Neural progenitor cell (in vitro differentiated cells): ENCODE measurements at regions not wholly inside any gene's neighbourhood (a gene's known extent, or its start where the extent isn't known, plus 50 kb on each side); places are given as distances from the start of the nearest gene placed in this dataset.
"Not testable (repeated sequence)": the region's sequence is repeated elsewhere in the genome, so short reads cannot be mapped to it uniquely, and the experiment has no call there.

Source experiments
- DNase-seq: peaks from one replicate; pipeline ENCODE4 v3.0.0-alpha.2; 2016; ENCODE audit warnings: low spot score
- H2AFZ ChIP-seq: fragments of 200-600 bp; sonication (generic); replicated peaks from 2 replicates; pipeline ENCODE4 v1.6.1; 2016; ENCODE audit warnings: antibody characterized with exemption
- H3F3A ChIP-seq: fragments of 200-600 bp; sonication (generic); 2 replicates; pipeline ENCODE4 v1.6.1; 2016; ENCODE audit warnings: antibody characterized with exemption, low read depth
- H3K27ac ChIP-seq: fragments of 200-600 bp; sonication (generic); 2 replicates; pipeline ENCODE4 v1.5.1; 2016; ENCODE audit warnings: mild to moderate bottlenecking
- H3K27me3 ChIP-seq: fragments of 200-600 bp; sonication (generic); 2 replicates; pipeline ENCODE4 v1.6.1; 2016; ENCODE audit warnings: mild to moderate bottlenecking, moderate library complexity
- H3K36me3 ChIP-seq: fragments of 200-600 bp; sonication (generic); 2 replicates; pipeline ENCODE4 v1.5.1; 2016
- H3K4me1 ChIP-seq: fragments of 200-600 bp; sonication (generic); 2 replicates; pipeline ENCODE4 v1.6.1; 2016; ENCODE audit warnings: mixed run types
- H3K4me2 ChIP-seq: fragments of 200-600 bp; sonication (generic); 2 replicates; pipeline ENCODE4 v1.6.1; 2016
- H3K4me3 ChIP-seq: fragments of 200-600 bp; sonication (generic); 2 replicates; pipeline ENCODE4 v1.5.1; 2016
- H3K79me2 ChIP-seq: fragments of 200-600 bp; sonication (generic); 2 replicates; pipeline ENCODE4 v1.6.1; 2016; ENCODE audit warnings: low read depth
- H3K9ac ChIP-seq: fragments of 200-600 bp; sonication (generic); 2 replicates; pipeline ENCODE4 v1.6.1; 2016
- H3K9me3 ChIP-seq: fragments of 200-600 bp; sonication (generic); 2 replicates; pipeline ENCODE4 v1.5.1; 2016; ENCODE audit warnings: low read depth
- H4K20me1 ChIP-seq: fragments of 200-600 bp; sonication (generic); 2 replicates; pipeline ENCODE4 v1.6.1; 2016; ENCODE audit warnings: low read depth
- H3K27ac Mint-ChIP-seq: 3 replicates; pipeline ENCODE4 v1.8.0; 2021; ENCODE audit warnings: mixed read lengths
- H3K27me3 Mint-ChIP-seq: 2 replicates; pipeline ENCODE4 v1.8.0; 2022; ENCODE audit warnings: low read depth, mild to moderate bottlenecking, inconsistent platforms, moderate library complexity, mixed read lengths; ENCODE audit not compliant: insufficient read depth
- H3K36me3 Mint-ChIP-seq: 3 replicates; pipeline ENCODE4 v1.8.0; 2021; ENCODE audit warnings: mixed read lengths
- H3K4me1 Mint-ChIP-seq: 3 replicates; pipeline ENCODE4 v1.8.0; 2021; ENCODE audit warnings: mixed read lengths
- H3K4me3 Mint-ChIP-seq: 3 replicates; pipeline ENCODE4 v1.8.0; 2021; ENCODE audit warnings: mild to moderate bottlenecking, moderate library complexity, mixed read lengths
- H3K9me3 Mint-ChIP-seq: 3 replicates; pipeline ENCODE4 v1.8.0; 2020; ENCODE audit warnings: mixed read lengths
- CTCF ChIP-seq: fragments of 200-600 bp; sonication (generic); IDR thresholded peaks from 2 replicates; pipeline ENCODE4 v1.5.1; 2017; ENCODE audit warnings: antibody characterized with exemption, mild to moderate bottlenecking
- EZH2 ChIP-seq: fragments of 200-600 bp; sonication (generic); IDR thresholded peaks from 2 replicates; pipeline ENCODE4 v1.6.1; 2017; ENCODE audit warnings: antibody characterized with exemption, mild to moderate bottlenecking, moderate library complexity
- EZH2phosphoT487 ChIP-seq: fragments of 200-600 bp; sonication (generic); IDR thresholded peaks from 2 replicates; pipeline ENCODE4 v1.6.1; 2017; ENCODE audit warnings: antibody characterized with exemption

GRCh38 chr3:74978684-74979083 lies 364.2 kb upstream of the CNTN3 start:
- H3F3A ChIP-seq: no peaks in the 10 kb centered on the region
- no peak overlapping the region for H3K4me3 ChIP-seq
- H3K9ac ChIP-seq: no peak overlapping the region
- Mint-ChIP-seq H3K4me3 (no peak overlapping the region), H3K27me3 (no peaks in the 10 kb centered on the region), H3K9me3 (no peaks in the 10 kb centered on the region), H3K27ac (no peak overlapping the region), H3K36me3 (no peaks in the 10 kb centered on the region), H3K4me1 (peaks cover 2% of the 10 kb centered on the region)
- no peak overlapping the region for H2AFZ ChIP-seq
- no peaks in the 10 kb centered on the region for H3K9me3 ChIP-seq
- no peak for DNase-seq
- H3K79me2 ChIP-seq: no peaks in the 10 kb centered on the region
- TF ChIP-seq CTCF: no peak
- TF ChIP-seq EZH2phosphoT487: no peak
- TF ChIP-seq EZH2: no peak
- H3K4me1 ChIP-seq: no peaks in the 10 kb centered on the region
- no peaks in the 10 kb centered on the region for H3K36me3 ChIP-seq
- H4K20me1 ChIP-seq: no peaks in the 10 kb centered on the region
- no peak overlapping the region for H3K27ac ChIP-seq
- H3K4me2 ChIP-seq: no peak overlapping the region
- H3K27me3 ChIP-seq: no peaks in the 10 kb centered on the region

GRCh38 chr3:74985028-74985904 lies 370.8 kb upstream of the CNTN3 start:
- H3K4me2 ChIP-seq, H3K4me3 ChIP-seq, H3K36me3 ChIP-seq, H3K4me3 Mint-ChIP-seq, H3K27ac ChIP-seq, H3K9me3 ChIP-seq, H3K27me3 ChIP-seq, H3K27me3 Mint-ChIP-seq, H4K20me1 ChIP-seq, H3K4me1 Mint-ChIP-seq, H3K4me1 ChIP-seq, H3K36me3 Mint-ChIP-seq, H3K79me2 ChIP-seq, DNase-seq, H3K9ac ChIP-seq, H3F3A ChIP-seq, H3K9me3 Mint-ChIP-seq: not testable (repeated sequence)
- H2AFZ ChIP-seq: peak overlapping the region; percentile 72
- H3K27ac Mint-ChIP-seq: peak overlapping the region; percentile 78

GRCh38 chr3:74988095-74988494 lies 373.6 kb upstream of the CNTN3 start:
- Histone ChIP-seq H3K79me2 (no peaks in the 10 kb centered on the region), H3F3A (no peaks in the 10 kb centered on the region), H2AFZ (no peak overlapping the region), H3K27me3 (no peaks in the 10 kb centered on the region), H4K20me1 (no peaks in the 10 kb centered on the region), H3K9ac (no peak overlapping the region), H3K4me3 (no peak overlapping the region), H3K4me2 (no peak overlapping the region), H3K27ac (no peak overlapping the region), H3K36me3 (no peaks in the 10 kb centered on the region), H3K4me1 (no peaks in the 10 kb centered on the region), H3K9me3 (no peaks in the 10 kb centered on the region)
- Mint-ChIP-seq H3K4me3 (no peak overlapping the region), H3K9me3 (peaks cover 7% of the 10 kb centered on the region), H3K27me3 (no peaks in the 10 kb centered on the region), H3K36me3 (no peaks in the 10 kb centered on the region), H3K4me1 (no peaks in the 10 kb centered on the region), H3K27ac (no peak overlapping the region)
- DNase-seq: no peak
- TF ChIP-seq EZH2 (no peak), EZH2phosphoT487 (no peak), CTCF (no peak)

- Mint-ChIP-seq H3K27ac (no peak overlapping the region), H3K4me3 (no peak overlapping the region), H3K36me3 (no peaks in the 10 kb centered on the region), H3K4me1 (no peaks in the 10 kb centered on the region), H3K9me3 (no peaks in the 10 kb centered on the region), H3K27me3 (no peaks in the 10 kb centered on the region)
- no peaks in the 10 kb centered on the region for H3K4me1 ChIP-seq
- no peak for DNase-seq
- no peaks in the 10 kb centered on the region for H3K9me3 ChIP-seq
- no peak overlapping the region for H2AFZ ChIP-seq
- H3K27ac ChIP-seq: no peak overlapping the region
- no peaks in the 10 kb centered on the region for H4K20me1 ChIP-seq
- H3F3A ChIP-seq: no peaks in the 10 kb centered on the region
- no peak overlapping the region for H3K4me3 ChIP-seq
- TF ChIP-seq CTCF: no peak
- no peak for TF ChIP-seq EZH2
- TF ChIP-seq EZH2phosphoT487: no peak
- no peaks in the 10 kb centered on the region for H3K36me3 ChIP-seq
- H3K27me3 ChIP-seq: no peaks in the 10 kb centered on the region
- H3K79me2 ChIP-seq: no peaks in the 10 kb centered on the region
- no peak overlapping the region for H3K9ac ChIP-seq
- no peak overlapping the region for H3K4me2 ChIP-seq
These were observed 378.4 kb upstream of the CNTN3 start for GRCh38 chr3:74992898-74993297.
